HFF-Myc (cell line): ENCODE measurements at regions not wholly inside any gene's neighbourhood (a gene's known extent, or its start where the extent isn't known, plus 50 kb on each side); places are given as distances from the start of the nearest gene placed in this dataset.

Experiments
- DNase-seq: peaks from one replicate; pipeline ENCODE4 v3.0.0-alpha.2; 2011; ENCODE audit warnings: low read depth; ENCODE audit errors: extremely low read depth
- H3K4me3 ChIP-seq: replicated peaks from 2 replicates; pipeline ENCODE4 v1.5.1; 2011; ENCODE audit warnings: low read depth, mild to moderate bottlenecking, control low read depth, low read length
- CTCF ChIP-seq: IDR thresholded peaks from 2 replicates; pipeline ENCODE4 v1.5.1; 2012; ENCODE audit warnings: mild to moderate bottlenecking, low read depth, low read length, control low read depth; ENCODE audit errors: missing control alignments

DNA sequence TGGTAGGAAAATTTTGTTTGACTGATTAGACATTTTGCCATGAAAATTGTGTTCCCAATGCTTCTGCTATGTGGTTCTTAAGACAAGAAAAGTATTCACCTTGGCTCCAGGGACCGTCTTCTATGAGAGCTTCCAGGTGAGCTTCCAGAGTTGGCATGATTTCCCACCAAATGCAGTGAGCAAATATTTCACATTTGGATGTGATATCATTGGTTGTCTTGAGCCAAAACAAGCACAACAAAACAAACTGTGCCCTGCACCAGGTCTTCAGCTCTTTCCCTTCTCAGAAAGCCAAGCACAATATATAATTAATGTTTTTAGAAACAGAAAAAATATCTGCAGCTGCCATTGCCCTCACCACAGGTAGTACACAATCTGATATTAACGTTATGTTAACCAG is 1009.0 kb downstream of the PLA2G4A start:
- no peak for TF ChIP-seq CTCF
- no peak for DNase-seq
- H3K4me3 ChIP-seq, result no peak overlapping the region

- H3K4me3 ChIP-seq, result no peak overlapping the region
- TF ChIP-seq CTCF, result no peak
- DNase-seq, result no peak
Measured at GRCh38 chr1:187838335-187839293, 1009.9 kb downstream of the PLA2G4A start.

DNA sequence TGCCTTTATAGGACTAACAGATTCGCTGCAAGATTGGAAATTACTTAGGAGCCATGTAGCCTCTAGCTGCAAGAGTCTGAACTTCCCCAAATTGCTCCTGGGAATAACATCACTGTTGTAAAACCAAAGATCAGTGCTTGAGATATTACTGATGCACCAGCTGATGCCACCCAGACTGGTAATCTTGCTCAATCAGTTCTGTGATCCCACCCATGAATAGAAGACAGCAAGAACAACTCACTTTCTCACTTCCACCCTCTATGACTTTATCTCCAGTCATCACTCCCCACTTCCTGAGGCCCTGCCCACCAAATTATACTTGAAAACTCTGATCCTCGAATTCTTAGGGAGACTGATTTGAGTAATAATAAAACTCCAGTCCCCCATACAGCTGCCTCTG is 1011.1 kb downstream of the PLA2G4A start:
- TF ChIP-seq CTCF, result no peak
- DNase-seq, result no peak

DNA sequence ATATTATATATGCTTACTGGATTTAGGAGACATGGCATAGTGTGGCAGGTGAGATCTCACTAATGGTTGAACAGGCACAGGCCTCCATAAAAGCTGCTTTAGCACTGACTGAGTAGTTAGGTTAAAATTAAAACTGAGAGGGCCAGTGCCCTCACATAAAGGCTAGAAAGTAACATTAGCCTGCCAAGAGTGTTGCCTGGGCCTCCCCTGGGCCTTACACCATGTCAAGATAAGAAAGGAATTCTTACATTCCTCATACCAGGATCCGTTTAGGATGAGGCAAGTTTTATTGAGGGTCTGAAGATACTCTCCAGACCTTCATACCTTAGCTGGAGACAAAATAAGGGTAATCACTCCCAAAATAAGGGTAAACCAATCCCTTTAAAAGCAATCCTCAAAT is 1011.8 kb downstream of the PLA2G4A start:
- no peak for DNase-seq
- no peak overlapping the region for H3K4me3 ChIP-seq
- no peak for TF ChIP-seq CTCF

More for the DNA sequence above, 1011.1 kb downstream of the PLA2G4A start:
- H3K4me3 ChIP-seq, result no peak overlapping the region

DNA sequence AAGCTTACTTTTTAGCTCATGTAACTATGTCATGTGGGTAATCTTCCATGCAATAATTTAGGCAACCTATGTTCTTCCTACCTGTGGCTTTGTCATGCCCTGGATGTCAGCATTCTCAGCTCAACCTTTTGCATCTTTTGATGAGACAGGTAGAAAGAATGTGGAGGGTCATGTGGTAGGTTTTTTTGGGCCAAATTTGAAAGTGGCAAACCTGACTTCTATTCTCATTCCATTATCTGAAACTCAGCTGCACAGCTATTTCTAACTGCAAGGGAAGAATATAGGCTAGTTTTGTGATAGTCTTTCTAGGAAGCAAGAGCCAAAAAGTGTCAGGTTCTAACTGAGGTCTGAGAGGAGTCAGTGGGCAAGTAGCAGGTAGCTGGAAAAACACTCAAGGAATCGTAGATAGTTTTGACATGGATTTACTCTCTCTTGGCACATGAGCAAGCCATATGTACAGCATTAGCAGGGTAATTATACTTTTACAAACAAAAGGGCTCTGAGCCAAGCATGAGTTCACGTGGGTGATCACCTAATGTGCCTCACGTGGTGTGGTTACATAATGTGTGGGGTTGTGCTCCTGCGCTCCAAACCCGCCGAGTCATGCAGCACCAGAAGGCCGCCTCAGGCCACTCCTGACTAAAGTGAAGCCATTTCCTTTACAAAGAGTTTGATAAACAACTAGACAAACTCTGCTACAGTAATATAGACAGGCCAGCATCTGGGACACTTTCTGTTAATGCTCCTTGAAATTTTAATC is 1013.8 kb downstream of the PLA2G4A start:
- no peak for DNase-seq
- TF ChIP-seq CTCF, result no peak

GRCh38 chr1:187844313-187844712 is 1015.6 kb downstream of the PLA2G4A start:
- no peak for TF ChIP-seq CTCF
- DNase-seq, result no peak
- H3K4me3 ChIP-seq, result no peak overlapping the region

More for the DNA sequence above, 1013.8 kb downstream of the PLA2G4A start:
- H3K4me3 ChIP-seq, result no peak overlapping the region
